K562 (cell line): ENCODE measurements at regions not wholly inside any gene's neighbourhood (a gene's known extent, or its start where the extent isn't known, plus 50 kb on each side); places are given as distances from the start of the nearest gene placed in this dataset.

ENCODE experiments used
- ARID1B ChIP-seq: fragments of 450-650 bp; IDR thresholded peaks from 2 replicates; pipeline ENCODE4 v1.6.1; 2016; ENCODE audit warnings: antibody characterized with exemption, mild to moderate bottlenecking, inconsistent platforms
- ATF7 ChIP-seq: fragments of 450-650 bp; IDR thresholded peaks from 2 replicates; pipeline ENCODE4 v1.7.1; 2014; ENCODE audit warnings: mild to moderate bottlenecking, moderate library complexity
- CBX2 ChIP-seq: fragments of 200-600 bp; sonication (generic); IDR thresholded peaks from one replicate; pipeline ENCODE4 v1.6.1; 2012; ENCODE audit warnings: mild to moderate bottlenecking, low read length, inconsistent platforms; ENCODE audit not compliant: insufficient read depth, poor library complexity, severe bottlenecking
- CREM ChIP-seq: IDR thresholded peaks from 2 replicates; pipeline ENCODE4 v1.6.1; 2014; ENCODE audit warnings: antibody characterized with exemption, low read depth
- HSF4 ChIP-seq: fragments of 250-450 bp; sonication (Bioruptor Pico); IDR thresholded peaks from 2 replicates; pipeline ENCODE4 v2.1.2; 2022; ENCODE audit warnings: mild to moderate bottlenecking, moderate library complexity, borderline replicate concordance
- NR1H2 ChIP-seq: sonication (generic); formaldehyde crosslinking; IDR thresholded peaks from 2 replicates; pipeline ENCODE4 v1.4.0; 2020; ENCODE audit warnings: mild to moderate bottlenecking, missing genetic modification reagents
- NR3C1 ChIP-seq: sonication (generic); formaldehyde crosslinking; IDR thresholded peaks from 2 replicates; pipeline ENCODE4 v1.8.1; 2022; ENCODE audit warnings: missing genetic modification reagents
- OTX1 ChIP-seq: fragments of 450-650 bp; formaldehyde crosslinking; IDR thresholded peaks from 2 replicates; pipeline ENCODE4 v1.4.0; 2022; ENCODE audit warnings: mild to moderate bottlenecking
- RAD51 ChIP-seq: fragments of 450-650 bp; IDR thresholded peaks from 2 replicates; pipeline ENCODE4 v1.7.1; 2016; ENCODE audit warnings: low read depth, mild to moderate bottlenecking, borderline replicate concordance
- SFPQ ChIP-seq: fragments of 200-400 bp; formaldehyde crosslinking; IDR thresholded peaks from 2 replicates; pipeline ENCODE4 v1.6.1; 2017; ENCODE audit warnings: mild to moderate bottlenecking, low read depth, low read length, moderate library complexity
- SIN3B ChIP-seq: fragments of 450-650 bp; IDR thresholded peaks from 2 replicates; pipeline ENCODE4 v1.6.1; 2017; ENCODE audit warnings: low read depth, mild to moderate bottlenecking, moderate library complexity
- SRF ChIP-seq, 2 experiments: fragments of 250-450, 450-650 bp in 1 of 2; sonication (Bioruptor Pico) in 1 of 2; sonication (generic) in 1 of 2; formaldehyde crosslinking; IDR thresholded peaks; 2 replicates each; pipeline versions ENCODE4 v1.5.0 to v1.5.1; 2020 to 2022; ENCODE audit warnings: mild to moderate bottlenecking in 1 of 2, missing genetic modification reagents in 1 of 2
- STAT5A ChIP-seq: IDR thresholded peaks from 2 replicates; pipeline ENCODE4 v1.6.1; 2012; ENCODE audit warnings: low read length, inconsistent platforms, borderline replicate concordance
- THRAP3 ChIP-seq: fragments of 450-650 bp; IDR thresholded peaks from 2 replicates; pipeline ENCODE4 v1.6.1; 2016; ENCODE audit warnings: mild to moderate bottlenecking, inconsistent platforms, borderline replicate concordance
- ZNF143 ChIP-seq: sonication (generic); formaldehyde crosslinking; IDR thresholded peaks from 2 replicates; pipeline ENCODE4 v1.9.0; 2022; ENCODE audit warnings: mild to moderate bottlenecking, missing genetic modification reagents
- ZNF175 ChIP-seq: fragments of 200-800 bp; sonication (Bioruptor generic); IDR thresholded peaks from 2 replicates; pipeline ENCODE4 v1.6.1; 2016; ENCODE audit warnings: low read depth, mild to moderate bottlenecking, missing genetic modification characterization, missing compliant biosample characterization
- ZNF197 ChIP-seq: fragments of 200-800 bp; sonication (Bioruptor generic); IDR thresholded peaks from 2 replicates; pipeline ENCODE4 v1.6.1; 2016; ENCODE audit warnings: low read depth, missing genetic modification characterization, missing compliant biosample characterization
- ZNF274 ChIP-seq: IDR thresholded peaks from 2 replicates; pipeline ENCODE4 v1.6.1; 2011; ENCODE audit warnings: low read depth, mild to moderate bottlenecking, low read length, moderate library complexity, borderline replicate concordance
- ZNF324 ChIP-seq: fragments of 250-450 bp; sonication (Bioruptor Pico); IDR thresholded peaks from 2 replicates; pipeline ENCODE4 v1.4.0; 2020; ENCODE audit warnings: mild to moderate bottlenecking
- TF ChIP-seq, protein P1 (sequence below): sonication (generic); formaldehyde crosslinking; IDR thresholded peaks from 2 replicates; pipeline ENCODE4 v1.8.1; 2023; ENCODE audit warnings: mild to moderate bottlenecking, missing genetic modification reagents, moderate library complexity
- TF ChIP-seq, protein P2 (sequence below), 2 experiments: fragments of 250-450 bp in 1 of 2; fragments of 450-650 bp in 1 of 2; sonication (Bioruptor Pico) in 1 of 2; IDR thresholded peaks; 2 replicates each; pipeline versions ENCODE4 v1.6.1 to v1.8.0; 2016 to 2021; ENCODE audit warnings: mild to moderate bottlenecking in 2 of 2, moderate library complexity in 2 of 2, missing compliant biosample characterization in 1 of 2, missing genetic modification characterization in 1 of 2
- TF ChIP-seq, protein P3 (sequence below): sonication (generic); formaldehyde crosslinking; IDR thresholded peaks from 2 replicates; pipeline ENCODE4 v1.8.0; 2022; ENCODE audit warnings: missing genetic modification reagents, mild to moderate bottlenecking, borderline replicate concordance

DNA sequence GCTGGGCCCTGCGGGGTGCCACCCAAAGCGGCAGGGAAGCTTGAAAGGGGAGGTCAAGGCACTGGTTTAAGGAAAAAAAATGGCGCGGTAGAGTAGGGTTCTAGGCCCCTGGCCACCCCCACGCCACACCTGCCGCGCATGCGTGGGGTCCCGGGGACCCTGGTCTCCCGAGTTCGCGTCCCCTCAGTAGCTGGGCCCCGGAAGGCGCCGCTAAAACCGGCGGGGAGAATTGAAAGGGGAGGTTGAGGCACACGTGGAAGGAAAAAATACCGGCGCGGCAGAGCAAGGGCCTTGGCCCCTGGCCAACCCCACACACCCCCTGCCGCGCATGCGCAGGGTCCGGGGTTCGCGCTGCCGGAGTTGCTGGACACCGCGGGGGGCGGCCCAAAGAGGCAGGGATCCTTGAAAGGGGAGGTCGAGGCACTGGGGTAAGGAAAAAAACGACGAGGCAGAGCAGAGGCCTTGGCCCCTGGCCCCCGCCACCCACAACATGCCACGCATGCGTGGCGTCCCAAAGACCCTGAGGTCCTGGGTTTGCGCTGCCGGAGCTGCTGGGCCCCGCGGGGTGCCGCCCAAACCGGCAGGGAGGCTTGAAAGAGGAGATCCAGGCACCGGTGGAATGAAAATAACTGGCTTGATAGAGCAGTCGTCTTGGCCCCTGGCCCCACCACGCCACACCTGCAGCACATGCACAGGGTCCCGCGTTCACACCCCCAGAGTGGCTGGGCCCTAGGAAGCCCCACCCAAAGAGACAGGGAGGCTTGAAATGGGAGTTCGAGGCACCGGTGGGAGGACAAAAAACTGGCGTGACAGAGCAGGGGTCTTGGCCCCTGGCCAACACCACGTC, 314.5 kb downstream of the ALG10 start (continued):
- no peak for TF ChIP-seq ZNF143 (CRISPR knock-in tag)
- no peak for TF ChIP-seq RAD51
- TF ChIP-seq NR3C1, result peak; percentile 50; the same call in 1 of the 2 replicates
- TF ChIP-seq ZNF197 (CRISPR knock-in tag), result no peak
- TF ChIP-seq, protein P1, sequence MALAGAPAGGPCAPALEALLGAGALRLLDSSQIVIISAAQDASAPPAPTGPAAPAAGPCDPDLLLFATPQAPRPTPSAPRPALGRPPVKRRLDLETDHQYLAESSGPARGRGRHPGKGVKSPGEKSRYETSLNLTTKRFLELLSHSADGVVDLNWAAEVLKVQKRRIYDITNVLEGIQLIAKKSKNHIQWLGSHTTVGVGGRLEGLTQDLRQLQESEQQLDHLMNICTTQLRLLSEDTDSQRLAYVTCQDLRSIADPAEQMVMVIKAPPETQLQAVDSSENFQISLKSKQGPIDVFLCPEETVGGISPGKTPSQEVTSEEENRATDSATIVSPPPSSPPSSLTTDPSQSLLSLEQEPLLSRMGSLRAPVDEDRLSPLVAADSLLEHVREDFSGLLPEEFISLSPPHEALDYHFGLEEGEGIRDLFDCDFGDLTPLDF (CRISPR knock-in tag), result no peak
- TF ChIP-seq ZNF274, result no peak
- TF ChIP-seq OTX1 (CRISPR knock-in tag), result no peak
- no peak; a peak in 1 of 4 replicates for TF ChIP-seq SRF (CRISPR knock-in tag; IDR thresholded peaks at IDR 0.05)
- no peak for TF ChIP-seq ZNF175 (CRISPR knock-in tag)
- no peak for TF ChIP-seq CBX2
- TF ChIP-seq, protein P2, sequence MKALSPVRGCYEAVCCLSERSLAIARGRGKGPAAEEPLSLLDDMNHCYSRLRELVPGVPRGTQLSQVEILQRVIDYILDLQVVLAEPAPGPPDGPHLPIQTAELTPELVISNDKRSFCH (CRISPR knock-in tag; IDR thresholded peaks at IDR 0.05), result no peak
- TF ChIP-seq, protein P2 (tag; IDR thresholded peaks at IDR 0.05), result no peak
- TF ChIP-seq ARID1B, result no peak
- TF ChIP-seq CREM, result no peak
- TF ChIP-seq ZNF324, result no peak
- TF ChIP-seq SIN3B, result no peak
- no peak for TF ChIP-seq NR1H2 (CRISPR knock-in tag)
- TF ChIP-seq ATF7, result no peak
- TF ChIP-seq STAT5A, result no peak
- TF ChIP-seq, protein P3, sequence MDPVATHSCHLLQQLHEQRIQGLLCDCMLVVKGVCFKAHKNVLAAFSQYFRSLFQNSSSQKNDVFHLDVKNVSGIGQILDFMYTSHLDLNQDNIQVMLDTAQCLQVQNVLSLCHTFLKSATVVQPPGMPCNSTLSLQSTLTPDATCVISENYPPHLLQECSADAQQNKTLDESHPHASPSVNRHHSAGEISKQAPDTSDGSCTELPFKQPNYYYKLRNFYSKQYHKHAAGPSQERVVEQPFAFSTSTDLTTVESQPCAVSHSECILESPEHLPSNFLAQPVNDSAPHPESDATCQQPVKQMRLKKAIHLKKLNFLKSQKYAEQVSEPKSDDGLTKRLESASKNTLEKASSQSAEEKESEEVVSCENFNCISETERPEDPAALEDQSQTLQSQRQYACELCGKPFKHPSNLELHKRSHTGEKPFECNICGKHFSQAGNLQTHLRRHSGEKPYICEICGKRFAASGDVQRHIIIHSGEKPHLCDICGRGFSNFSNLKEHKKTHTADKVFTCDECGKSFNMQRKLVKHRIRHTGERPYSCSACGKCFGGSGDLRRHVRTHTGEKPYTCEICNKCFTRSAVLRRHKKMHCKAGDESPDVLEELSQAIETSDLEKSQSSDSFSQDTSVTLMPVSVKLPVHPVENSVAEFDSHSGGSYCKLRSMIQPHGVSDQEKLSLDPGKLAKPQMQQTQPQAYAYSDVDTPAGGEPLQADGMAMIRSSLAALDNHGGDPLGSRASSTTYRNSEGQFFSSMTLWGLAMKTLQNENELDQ (CRISPR knock-in tag), result no peak
- no peak for TF ChIP-seq SFPQ
- TF ChIP-seq HSF4 (CRISPR knock-in tag), result no peak
- TF ChIP-seq THRAP3, result no peak
